ENCODE measurements at regions not wholly inside any gene's neighbourhood (a gene's known extent, or its start where the extent isn't known, plus 50 kb on each side); places are given as distances from the start of the nearest gene placed in this dataset.

GRCh38 chr6:105844275-105844883 lies 241.8 kb upstream of the PRDM1 start:
- ATAC-seq = no peak
- TF ChIP-seq ZFP3 (CRISPR knock-in tag; IDR thresholded peaks at IDR 0.05) (no peak), CREB5 (CRISPR knock-in tag; IDR thresholded peaks at IDR 0.05; ENCODE audit: low read depth) (no peak), CSRNP3 (CRISPR knock-in tag; IDR thresholded peaks at IDR 0.05) (no peak), SNAI2 (CRISPR knock-in tag; IDR thresholded peaks at IDR 0.05) (no peak), ARNTL (CRISPR knock-in tag; IDR thresholded peaks at IDR 0.05; ENCODE audit: borderline replicate concordance, low read depth) (no peak), ZC3H10 (CRISPR knock-in tag; IDR thresholded peaks at IDR 0.05) (no peak), OSR1 (CRISPR knock-in tag; IDR thresholded peaks at IDR 0.05) (no peak), ZNF70 (CRISPR knock-in tag; IDR thresholded peaks at IDR 0.05) (no peak), ISL1 (CRISPR knock-in tag; IDR thresholded peaks at IDR 0.05) (no peak), ZFP30 (CRISPR knock-in tag; IDR thresholded peaks at IDR 0.05) (no peak), PPARA (CRISPR knock-in tag; IDR thresholded peaks at IDR 0.05; ENCODE audit: borderline replicate concordance) (no peak), ESRRG (CRISPR knock-in tag; IDR thresholded peaks at IDR 0.05) (no peak), RARB (CRISPR knock-in tag; IDR thresholded peaks at IDR 0.05) (no peak), TCF4 (CRISPR knock-in tag; IDR thresholded peaks at IDR 0.05; ENCODE audit: borderline replicate concordance) (no peak), ZNF565 (CRISPR knock-in tag; conservative IDR thresholded peaks at IDR 0.05; ENCODE audit: low read depth) (no peak)
- TF ChIP-seq, protein P1, sequence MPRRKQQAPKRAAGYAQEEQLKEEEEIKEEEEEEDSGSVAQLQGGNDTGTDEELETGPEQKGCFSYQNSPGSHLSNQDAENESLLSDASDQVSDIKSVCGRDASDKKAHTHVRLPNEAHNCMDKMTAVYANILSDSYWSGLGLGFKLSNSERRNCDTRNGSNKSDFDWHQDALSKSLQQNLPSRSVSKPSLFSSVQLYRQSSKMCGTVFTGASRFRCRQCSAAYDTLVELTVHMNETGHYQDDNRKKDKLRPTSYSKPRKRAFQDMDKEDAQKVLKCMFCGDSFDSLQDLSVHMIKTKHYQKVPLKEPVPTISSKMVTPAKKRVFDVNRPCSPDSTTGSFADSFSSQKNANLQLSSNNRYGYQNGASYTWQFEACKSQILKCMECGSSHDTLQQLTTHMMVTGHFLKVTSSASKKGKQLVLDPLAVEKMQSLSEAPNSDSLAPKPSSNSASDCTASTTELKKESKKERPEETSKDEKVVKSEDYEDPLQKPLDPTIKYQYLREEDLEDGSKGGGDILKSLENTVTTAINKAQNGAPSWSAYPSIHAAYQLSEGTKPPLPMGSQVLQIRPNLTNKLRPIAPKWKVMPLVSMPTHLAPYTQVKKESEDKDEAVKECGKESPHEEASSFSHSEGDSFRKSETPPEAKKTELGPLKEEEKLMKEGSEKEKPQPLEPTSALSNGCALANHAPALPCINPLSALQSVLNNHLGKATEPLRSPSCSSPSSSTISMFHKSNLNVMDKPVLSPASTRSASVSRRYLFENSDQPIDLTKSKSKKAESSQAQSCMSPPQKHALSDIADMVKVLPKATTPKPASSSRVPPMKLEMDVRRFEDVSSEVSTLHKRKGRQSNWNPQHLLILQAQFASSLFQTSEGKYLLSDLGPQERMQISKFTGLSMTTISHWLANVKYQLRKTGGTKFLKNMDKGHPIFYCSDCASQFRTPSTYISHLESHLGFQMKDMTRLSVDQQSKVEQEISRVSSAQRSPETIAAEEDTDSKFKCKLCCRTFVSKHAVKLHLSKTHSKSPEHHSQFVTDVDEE (CRISPR knock-in tag; IDR thresholded peaks at IDR 0.05) = no peak
- TF ChIP-seq, protein P2, sequence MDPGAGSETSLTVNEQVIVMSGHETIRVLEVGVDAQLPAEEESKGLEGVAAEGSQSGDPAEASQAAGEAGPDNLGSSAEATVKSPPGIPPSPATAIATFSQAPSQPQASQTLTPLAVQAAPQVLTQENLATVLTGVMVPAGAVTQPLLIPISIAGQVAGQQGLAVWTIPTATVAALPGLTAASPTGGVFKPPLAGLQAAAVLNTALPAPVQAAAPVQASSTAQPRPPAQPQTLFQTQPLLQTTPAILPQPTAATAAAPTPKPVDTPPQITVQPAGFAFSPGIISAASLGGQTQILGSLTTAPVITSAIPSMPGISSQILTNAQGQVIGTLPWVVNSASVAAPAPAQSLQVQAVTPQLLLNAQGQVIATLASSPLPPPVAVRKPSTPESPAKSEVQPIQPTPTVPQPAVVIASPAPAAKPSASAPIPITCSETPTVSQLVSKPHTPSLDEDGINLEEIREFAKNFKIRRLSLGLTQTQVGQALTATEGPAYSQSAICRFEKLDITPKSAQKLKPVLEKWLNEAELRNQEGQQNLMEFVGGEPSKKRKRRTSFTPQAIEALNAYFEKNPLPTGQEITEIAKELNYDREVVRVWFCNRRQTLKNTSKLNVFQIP (CRISPR knock-in tag; IDR thresholded peaks at IDR 0.05; ENCODE audit: borderline replicate concordance, low read depth) = no peak

DNA sequence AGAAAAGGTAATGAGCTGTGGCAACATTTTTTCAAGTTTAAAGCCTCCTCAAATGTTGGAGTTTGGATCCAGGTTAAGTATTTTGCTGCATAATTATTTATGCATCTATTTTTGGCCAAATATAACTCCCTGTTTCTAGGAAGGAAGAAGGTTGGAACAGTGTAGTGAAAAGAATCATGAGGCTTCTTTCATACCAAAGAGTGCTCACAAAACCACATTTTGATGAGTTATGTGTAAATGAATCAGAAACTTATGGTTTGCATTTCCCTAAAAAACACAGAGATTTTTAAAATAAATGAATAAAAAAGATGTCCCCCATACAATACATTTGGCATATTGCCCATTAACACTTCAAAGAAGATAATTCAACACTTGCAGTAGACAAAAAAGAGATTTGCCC lies 246.9 kb upstream of the PRDM1 start:
- TF ChIP-seq TCF4 (CRISPR knock-in tag; IDR thresholded peaks at IDR 0.05; ENCODE audit: borderline replicate concordance) (no peak), CSRNP3 (CRISPR knock-in tag; IDR thresholded peaks at IDR 0.05) (no peak), CSDC2 (CRISPR knock-in tag; IDR thresholded peaks at IDR 0.05) (no peak), ZFP3 (CRISPR knock-in tag; IDR thresholded peaks at IDR 0.05) (no peak), TOX (CRISPR knock-in tag; IDR thresholded peaks at IDR 0.05; ENCODE audit: borderline replicate concordance) (no peak), ZNF8 (CRISPR knock-in tag; IDR thresholded peaks at IDR 0.05) (no peak), ZFP30 (CRISPR knock-in tag; IDR thresholded peaks at IDR 0.05) (no peak), GLIS3 (CRISPR knock-in tag; IDR thresholded peaks at IDR 0.05) (no peak), PPARA (CRISPR knock-in tag; IDR thresholded peaks at IDR 0.05; ENCODE audit: borderline replicate concordance) (no peak), ARNTL (CRISPR knock-in tag; IDR thresholded peaks at IDR 0.05; ENCODE audit: borderline replicate concordance, low read depth) (no peak)
- TF ChIP-seq, protein P1 (CRISPR knock-in tag; IDR thresholded peaks at IDR 0.05) = no peak
- TF ChIP-seq, protein P3, sequence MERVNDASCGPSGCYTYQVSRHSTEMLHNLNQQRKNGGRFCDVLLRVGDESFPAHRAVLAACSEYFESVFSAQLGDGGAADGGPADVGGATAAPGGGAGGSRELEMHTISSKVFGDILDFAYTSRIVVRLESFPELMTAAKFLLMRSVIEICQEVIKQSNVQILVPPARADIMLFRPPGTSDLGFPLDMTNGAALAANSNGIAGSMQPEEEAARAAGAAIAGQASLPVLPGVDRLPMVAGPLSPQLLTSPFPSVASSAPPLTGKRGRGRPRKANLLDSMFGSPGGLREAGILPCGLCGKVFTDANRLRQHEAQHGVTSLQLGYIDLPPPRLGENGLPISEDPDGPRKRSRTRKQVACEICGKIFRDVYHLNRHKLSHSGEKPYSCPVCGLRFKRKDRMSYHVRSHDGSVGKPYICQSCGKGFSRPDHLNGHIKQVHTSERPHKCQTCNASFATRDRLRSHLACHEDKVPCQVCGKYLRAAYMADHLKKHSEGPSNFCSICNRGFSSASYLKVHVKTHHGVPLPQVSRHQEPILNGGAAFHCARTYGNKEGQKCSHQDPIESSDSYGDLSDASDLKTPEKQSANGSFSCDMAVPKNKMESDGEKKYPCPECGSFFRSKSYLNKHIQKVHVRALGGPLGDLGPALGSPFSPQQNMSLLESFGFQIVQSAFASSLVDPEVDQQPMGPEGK (CRISPR knock-in tag; IDR thresholded peaks at IDR 0.05; ENCODE audit: borderline replicate concordance) = no peak
- ATAC-seq = no peak

Data from SK-N-SH treated with all-trans-retinoic acid at 6 μM for 48 hours (cell line).